Midbrain (tissue), 1 donor: ENCODE measurements at regions not wholly inside any gene's neighbourhood (a gene's known extent, or its start where the extent isn't known, plus 50 kb on each side); places are given as distances from the start of the nearest gene placed in this dataset.
"Not testable (repeated sequence)": the region's sequence is repeated elsewhere in the genome, so short reads cannot be mapped to it uniquely, and the experiment has no call there.

Source experiments
- DNase-seq: peaks from one replicate; lab custom pipeline; 2025; lab: John Stamatoyannopoulos, UW

DNA sequence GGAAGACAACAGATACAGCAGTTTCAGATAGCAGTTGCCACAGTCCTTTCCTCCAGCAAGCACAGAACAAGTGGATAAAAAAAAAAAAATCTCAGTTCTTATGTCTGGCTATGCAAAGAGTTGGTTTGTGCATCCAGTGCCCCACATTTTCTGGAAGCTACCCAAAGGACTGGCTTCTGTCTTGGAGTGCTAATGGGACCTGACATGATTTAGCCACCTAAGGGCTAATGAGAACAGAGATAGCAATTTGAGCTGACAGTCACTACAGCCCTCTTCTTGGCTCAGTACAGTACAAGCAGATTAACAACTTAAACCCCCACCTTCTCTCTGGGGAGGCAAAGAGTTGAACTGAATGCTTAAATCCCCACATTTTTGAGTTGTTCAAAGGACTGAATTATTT is 976.8 kb downstream of the TBC1D32 start:
- no peak for DNase-seq

DNA sequence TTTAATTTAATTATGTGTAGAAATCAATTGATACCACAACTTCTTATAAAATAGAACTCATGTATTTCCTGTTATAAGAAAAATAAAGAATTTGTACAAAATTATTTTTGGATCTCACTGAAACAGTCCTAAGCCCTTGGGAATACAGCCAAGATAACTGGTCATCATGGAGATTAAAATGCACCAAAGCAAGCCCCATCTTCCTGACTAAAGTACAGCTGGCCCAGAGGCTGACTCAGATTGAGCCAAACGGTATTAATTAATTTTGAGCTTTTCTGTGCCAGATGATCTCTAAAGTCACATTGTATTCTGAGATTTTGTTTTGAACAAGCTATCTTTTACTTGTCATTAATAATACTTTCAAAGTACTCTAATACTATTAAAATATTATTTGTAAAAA is 978.5 kb downstream of the TBC1D32 start:
- DNase-seq: no peak

DNA sequence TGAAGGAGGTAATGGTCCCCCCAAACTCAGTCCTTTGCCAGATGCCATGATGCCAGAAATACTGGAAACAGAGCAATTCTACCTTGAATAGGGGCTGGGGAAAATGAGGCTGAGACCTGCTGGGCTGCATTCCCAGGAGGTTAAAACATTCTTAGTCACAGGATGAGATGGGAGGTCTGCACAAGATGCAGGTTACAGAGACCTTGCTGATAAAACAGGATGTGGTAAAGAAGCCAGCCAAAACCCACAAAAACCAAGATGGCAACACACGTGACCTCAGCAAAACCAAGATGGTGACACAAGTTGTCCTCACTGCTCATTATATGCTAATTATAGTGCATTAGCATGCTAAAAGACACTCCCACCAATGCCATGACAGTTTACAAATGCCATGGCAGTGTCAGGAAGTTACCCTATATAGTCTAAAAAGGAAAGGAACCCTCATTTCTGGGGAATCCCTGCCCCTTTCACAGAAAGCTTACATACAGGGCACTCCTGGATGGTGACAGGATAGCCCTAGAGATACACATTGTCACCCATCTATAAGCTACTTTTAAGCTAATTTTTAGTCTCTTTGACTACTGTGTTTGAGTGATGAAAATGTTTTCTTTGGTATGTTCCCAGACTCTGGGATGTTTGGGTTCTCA is 979.7 kb downstream of the TBC1D32 start:
- no peak for DNase-seq

DNA sequence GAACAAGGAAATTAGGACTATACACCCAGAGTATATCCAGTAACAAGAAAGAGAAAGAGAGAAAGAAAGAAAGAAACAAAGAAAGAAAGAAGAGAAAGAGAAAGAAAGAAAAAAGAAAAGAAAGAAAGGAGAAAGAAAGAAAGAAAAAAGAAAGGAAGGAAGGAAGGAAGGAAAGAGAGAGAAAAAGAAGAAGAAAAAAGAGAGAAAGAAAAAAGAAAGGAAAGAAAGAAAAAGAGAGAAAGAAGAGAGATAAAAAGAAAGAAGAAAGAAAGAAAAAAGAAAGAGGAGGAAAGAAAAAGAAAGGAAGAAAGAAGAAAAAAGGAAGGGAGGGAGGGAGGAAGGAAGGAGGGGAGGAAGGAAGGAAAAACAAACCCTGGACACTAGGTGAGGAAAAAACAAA is 981.8 kb downstream of the TBC1D32 start:
- DNase-seq: no peak

DNA sequence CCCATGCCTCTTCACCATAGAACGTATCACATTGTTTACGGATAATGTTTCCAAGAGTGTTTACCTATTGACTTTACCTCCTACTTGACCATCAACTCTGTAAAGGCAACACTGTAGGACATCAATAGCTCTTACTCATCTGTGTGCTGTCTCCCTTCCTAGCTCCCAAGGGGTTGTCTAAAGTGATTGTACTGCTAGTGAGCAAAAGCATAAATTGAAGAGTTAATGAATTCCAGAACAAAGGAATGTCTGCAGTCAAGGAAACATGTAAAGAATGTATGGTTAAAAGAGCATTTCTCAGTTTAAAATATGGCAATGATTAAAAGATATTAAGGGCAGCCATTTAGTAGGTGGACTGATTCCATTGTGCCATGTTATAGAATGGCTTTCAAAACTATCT is 985.4 kb downstream of the TBC1D32 start:
- no peak for DNase-seq

DNA sequence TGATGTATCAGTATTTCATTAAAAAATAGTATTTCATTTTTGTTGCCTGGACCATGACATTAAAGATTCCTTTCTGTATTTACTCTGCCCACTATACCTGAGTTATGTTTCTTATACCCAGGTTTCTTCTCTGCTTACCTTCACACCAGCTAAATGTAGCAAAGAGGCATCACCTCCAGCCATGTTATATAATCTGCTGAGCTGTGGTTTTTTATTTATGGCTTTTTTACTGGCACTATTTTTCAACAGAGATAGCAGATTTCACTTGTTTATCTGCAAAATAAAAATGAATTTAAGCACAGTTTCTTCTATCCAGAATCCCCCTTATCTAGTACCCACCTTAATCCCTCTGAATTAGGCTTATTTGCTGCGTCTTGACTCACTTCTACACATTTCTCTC is 979.0 kb upstream of the MAN1A1 start:
- no peak for DNase-seq

DNA sequence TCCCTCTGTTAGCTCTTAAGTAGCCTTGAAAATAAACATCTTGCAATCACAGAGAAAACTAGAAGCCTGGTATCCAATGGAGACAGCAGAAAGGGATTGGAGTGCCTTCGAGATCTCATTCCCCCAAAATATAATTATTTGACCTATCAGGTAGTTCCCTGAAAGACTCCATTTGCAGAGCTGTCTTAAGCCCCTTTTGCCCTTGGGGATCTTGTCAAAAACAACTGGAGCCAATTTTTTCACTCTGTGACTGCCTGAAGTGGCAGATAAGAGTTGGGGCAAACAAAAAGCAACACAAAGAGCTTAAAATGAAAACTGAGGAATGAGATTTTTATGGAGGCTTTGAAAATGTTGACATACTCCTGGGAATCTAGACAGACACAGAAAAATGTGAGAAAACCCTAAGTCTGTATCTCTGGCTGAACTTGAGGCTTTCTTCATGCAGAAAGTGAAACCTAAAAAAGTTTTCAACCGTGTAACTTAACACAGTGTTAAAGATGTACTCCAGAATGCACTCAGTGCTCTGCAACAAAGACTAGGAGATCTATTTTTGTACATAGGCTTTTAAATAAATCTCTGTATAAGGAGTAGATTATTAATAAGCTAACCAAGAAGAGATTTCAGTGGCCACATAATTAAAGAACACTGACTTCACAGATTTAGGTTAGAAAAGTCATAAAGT is 971.1 kb upstream of the MAN1A1 start:
- DNase-seq: no peak

DNA sequence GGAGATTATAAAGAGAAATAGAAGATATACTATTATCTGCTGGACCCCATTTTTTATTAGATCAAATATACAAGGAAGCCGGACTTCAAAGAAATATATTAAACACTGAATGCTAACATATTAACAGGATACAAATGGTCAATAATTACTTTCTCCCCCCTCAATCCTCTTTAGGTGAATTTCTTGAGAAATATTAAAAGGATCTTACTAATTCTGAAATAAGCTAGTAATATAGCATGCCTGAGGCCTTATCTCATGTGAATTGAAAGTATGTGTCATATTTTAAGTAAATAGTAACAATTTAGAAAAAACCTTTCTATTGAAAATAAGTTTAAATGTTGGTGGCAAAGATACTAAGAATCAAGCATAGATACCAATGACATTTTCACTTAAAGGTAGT is 954.7 kb upstream of the MAN1A1 start:
- no peak for DNase-seq

DNA sequence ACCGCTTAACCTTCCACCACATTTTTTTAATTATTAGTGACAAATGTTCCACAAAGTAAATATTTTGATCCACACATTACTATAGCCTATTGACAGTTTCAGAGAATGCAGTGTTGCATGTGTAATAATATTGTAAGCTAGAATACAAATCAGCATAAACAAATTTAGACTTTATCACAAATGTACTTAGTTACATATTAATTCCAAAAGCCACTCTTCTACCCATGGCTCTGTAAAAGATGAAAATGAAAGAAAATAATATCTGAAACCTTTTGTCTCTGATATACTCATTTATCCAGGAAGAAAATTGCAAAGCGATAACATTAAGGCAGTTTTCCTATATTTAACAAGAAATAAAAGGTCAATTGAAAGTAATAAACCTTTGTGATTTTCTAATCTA is 954.0 kb upstream of the MAN1A1 start:
- no peak for DNase-seq

DNA sequence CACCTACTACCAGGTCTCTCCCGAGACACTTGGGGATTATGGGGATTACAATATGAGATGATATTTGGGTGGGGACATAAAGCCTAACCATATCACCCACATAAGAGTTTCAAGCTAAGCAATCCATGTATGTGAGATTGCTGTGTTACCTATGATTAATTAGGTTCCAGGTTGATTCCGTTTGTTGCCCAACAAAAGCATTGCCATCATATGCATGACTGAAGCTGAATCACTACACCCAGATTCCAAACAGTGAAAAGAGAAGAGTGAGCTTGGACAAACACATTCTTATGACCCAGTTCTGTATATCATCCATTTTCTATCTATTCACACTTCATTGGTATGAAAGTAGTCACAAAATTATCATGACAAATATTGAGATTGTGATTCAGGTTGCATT is 952.5 kb upstream of the MAN1A1 start:
- DNase-seq: no peak

DNA sequence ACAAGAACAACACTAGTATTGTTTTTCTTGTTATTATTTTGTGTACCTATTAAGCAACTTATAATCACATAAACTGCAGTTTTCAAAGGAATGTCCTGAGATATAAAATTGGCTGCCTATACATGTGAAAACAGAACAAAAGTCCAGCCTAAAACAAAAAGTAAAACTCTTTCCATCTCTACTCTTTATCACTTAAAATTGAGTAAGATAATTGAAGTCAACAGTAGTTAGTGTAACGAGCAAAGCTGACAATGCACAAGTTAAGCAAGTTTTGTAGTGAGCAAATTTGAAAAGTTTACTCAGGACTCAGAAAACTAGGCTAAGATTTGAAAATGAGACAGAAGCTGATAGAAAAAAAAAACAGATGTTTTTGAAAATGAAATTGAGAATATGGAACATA is 941.4 kb upstream of the MAN1A1 start:
- DNase-seq: no peak

DNA sequence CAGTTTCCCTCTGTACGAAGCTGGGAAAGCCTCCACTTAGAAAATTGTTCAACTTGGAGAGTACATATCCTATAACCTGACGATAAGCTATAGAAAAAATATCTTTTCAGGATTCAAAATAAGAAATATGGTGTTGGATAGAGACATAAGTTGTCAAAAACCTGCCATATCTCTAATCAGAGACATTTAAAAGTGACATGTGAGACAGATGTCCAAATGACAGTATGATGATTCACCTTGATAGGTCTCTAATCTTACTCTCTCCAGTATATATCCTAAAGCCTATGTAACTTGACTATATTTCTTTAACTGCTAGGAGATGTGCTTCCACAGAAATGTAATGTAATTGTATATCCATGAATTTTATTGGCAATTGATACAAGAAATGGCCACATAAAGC is 932.4 kb upstream of the MAN1A1 start:
- DNase-seq: no peak

DNA sequence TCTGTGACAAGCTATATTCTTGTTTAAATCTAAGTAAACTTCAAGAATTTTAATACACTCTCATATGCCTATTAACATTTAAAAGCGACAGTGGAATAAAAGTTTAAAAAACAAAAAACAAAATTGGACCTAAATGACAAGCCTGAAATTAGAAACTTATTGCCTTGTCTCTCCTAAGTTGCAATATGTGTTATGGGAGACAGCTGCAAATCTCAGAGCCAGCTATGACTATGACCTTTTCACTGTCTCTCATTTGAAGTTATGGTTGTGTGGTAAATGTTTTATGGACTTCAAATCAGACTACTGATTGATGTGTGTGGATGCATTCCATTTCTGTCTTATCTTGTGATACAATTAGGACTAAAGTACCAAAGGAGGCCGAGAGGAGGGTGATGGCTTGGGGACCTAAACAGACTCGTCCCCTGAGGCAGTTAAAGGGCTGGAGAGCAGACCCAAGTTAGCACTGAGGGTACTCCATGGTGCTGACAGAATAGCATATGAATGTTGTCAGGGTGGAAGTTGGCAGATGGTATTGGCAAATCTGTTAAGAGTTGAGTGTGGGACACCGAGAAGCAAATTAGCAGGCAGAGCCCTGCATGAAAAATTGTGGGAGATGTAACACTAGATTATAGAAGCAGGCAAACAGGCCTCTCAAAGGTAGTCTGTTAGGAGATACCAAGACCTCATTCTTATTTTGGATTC is 930.1 kb upstream of the MAN1A1 start:
- DNase-seq: no peak

DNA sequence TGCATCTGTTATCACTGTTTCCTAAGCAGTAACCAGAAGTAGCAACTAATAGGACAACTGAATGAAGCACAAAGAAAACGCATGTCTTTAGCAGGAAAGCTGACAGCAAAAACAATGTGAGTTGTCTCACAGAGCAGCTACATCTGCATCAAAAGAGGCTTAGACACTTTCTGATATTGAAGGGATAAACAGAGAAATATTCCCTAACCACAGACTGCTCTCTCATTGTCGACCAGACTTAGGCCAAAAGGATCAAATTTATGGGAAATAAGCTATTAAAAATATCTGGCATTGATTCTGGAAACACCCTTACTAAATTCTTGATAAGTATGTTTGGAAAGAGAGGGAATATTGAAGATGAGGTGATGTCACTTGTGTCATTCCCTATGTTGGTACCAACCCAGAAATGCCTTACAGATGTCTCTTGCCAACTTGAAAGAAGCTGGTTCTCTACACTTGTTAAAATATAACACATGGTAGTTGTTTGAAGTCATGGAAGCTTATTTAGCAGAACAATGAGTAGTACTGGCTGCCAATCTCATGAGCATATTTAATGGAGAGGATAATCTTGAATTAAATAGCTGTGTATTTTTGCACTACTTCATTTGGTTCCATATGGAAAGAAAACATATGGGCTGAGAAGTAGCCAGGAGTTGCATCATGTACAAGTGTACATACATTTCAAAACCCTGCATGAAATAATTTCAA is 929.3 kb upstream of the MAN1A1 start:
- DNase-seq: no peak

DNA sequence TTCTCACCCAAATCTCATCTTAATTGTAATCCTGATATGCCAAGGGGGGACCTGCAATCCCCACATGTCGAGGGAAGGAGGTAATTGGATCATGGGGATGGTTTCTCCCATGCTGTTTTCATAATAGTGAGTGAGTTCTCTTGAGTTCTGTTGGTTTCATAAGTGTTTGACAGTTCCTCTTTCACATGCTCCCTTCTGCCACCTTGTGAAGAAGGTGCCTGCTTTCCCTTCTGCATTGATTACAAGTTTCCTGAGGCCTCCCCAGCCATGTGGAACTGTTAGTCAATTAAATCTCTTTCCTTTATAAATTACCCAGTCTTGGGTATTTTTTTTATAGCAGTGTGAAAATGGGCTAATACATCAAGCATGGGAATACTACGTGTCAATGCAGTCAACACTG is 925.0 kb upstream of the MAN1A1 start:
- no peak for DNase-seq

DNA sequence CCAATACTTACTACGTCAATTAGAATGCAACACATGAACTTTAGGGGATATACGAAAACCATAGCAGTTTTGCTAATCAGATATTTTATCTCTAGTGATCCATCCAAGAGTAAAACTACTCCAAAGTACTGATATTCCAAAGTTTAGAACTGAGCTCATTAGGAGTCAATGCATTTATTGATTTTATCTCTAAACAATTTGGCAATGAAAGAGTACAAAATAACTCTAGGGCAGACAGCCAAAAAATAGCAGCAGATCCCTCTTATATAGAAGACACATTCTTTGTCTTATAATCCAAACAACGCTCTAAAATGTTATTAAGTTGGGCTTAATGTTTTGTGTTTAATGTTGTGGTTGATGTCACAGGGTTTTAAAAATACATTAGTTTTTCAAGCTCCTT is 923.9 kb upstream of the MAN1A1 start:
- no peak for DNase-seq

DNA sequence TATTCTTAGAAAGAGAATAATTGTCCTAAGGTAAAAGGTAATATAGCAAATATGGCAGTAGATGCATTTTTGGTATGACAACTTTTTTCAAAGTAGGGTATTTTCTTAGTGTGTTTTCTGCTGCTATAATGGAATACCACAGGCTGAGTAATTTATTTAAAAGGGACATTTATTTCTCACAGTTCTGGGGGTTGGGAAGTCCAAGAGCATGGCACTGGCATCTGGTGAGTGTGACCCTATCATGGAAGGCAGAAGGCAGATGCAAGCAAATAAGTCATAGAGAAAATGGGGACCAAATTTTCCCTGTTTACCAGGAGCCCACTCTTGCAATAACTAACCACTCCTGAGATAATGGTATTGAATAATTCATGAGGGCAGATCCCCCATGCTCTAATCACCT is 922.5 kb upstream of the MAN1A1 start:
- no peak for DNase-seq

DNA sequence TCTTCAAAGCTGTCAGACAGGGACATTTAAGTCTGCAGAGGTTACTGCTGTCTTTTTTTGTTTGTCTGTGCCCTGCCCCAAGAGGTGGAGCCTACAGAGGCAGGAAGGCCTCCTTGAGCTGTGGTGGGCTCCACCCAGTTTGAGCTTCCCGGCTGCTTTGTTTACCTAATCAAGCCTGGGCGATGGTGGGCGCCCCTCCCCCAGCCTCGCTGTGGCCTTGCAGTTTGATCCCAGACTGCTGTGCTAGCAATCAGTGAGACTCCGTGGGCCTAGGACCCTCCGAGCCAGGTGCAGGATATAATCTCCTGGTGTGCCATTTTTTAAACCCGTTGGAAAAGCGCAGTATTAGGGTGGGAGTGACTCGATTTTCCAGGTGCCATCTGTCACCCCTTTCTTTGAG is 918.7 kb upstream of the MAN1A1 start:
- DNase-seq: not testable (repeated sequence)

DNA sequence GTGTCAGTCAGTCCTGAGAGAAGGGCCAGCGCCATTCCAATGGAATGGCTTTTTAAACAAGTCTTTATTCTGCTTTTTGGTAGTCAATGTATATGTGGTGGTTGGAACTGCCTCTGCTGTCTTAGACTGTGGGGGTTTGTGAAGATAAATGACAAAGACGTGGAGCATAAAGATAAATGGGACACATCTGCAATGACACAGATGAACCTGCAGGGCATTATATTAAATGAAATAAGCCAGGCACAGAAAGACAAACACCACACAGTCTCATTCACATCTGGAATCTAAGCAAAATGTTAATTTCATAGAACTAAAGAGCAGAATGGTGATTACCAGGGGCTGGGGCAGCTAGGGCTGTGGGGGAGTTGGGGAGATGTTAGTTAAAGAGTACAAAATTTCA is 912.8 kb upstream of the MAN1A1 start:
- DNase-seq: no peak

DNA sequence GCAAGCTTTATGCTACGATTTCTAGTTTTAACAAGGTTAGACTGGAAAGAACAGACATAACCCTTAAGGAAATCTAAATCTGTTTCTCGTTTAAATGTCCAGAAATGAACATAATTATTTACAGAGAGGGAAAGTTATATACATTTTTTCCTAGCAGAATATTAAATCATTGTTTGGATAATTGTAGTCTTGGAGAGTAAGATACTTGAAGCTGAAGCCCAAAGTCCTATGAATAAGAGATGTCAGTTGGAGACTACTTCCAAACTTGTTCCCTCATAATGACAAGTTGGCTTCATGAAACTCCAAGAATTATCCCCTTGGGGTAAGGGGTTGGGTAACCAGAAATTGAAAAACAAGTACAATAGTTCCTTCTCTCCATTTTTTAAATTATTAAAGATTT is 911.1 kb upstream of the MAN1A1 start:
- DNase-seq: no peak

DNA sequence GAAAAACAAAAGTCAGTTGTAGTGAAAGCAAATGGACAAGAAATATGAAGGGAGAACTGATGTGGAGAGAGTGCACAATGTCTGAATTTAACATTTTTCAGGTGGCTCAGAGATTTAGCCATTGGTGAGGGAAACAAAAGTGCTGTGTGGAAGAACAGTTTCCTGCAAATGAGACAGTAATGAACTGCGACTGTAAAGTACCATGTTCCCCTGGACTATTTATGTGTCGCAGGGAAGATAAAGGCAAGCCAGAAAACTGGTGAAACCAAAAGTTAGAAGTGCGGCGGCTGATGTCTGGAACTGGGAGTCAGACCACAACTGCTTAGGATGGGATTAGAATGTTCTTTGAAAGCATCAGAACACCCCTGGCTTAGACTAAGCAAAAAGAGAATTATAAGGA is 905.1 kb upstream of the MAN1A1 start:
- DNase-seq: no peak

DNA sequence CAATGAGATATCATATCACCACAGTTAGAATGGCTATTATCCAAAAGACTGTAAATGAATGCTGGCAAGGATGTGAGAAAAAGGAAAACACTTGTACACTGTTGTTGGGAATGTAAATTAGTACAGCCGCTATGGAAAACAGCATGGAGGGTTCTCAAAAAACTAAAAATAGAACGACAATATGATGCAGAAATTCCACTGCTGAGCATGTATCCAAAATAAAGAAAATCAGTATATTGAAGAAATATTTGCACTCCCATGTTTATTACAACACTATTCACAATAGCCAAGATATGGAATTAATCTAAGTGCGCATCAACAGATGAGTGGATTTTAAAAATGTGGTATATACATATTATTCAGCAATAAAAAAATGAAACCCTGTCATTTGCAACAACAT is 898.9 kb upstream of the MAN1A1 start:
- DNase-seq: no peak

DNA sequence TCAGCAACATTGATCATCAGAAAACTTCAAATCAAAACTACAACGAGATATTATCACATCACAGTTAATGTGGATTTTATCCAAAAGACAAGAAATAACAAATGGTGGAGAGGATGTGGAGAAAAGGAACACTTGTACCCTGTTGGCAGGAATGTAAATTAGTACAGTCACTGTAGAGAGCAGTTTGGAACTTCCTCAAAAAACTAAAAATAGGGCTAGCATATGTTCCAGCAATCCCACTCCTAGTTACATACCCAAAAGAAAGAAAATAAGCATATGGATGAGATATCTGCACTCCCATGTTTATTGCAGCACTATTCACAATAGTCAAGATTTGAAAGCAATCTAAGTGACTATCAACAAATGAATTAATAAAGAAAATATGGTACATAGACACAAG is 887.7 kb upstream of the MAN1A1 start:
- DNase-seq: no peak
